ENCODE measurements at regions not wholly inside any gene's neighbourhood (a gene's known extent, or its start where the extent isn't known, plus 50 kb on each side); places are given as distances from the start of the nearest gene placed in this dataset.
"Not testable (repeated sequence)": the region's sequence is repeated elsewhere in the genome, so short reads cannot be mapped to it uniquely, and the experiment has no call there.

DNA sequence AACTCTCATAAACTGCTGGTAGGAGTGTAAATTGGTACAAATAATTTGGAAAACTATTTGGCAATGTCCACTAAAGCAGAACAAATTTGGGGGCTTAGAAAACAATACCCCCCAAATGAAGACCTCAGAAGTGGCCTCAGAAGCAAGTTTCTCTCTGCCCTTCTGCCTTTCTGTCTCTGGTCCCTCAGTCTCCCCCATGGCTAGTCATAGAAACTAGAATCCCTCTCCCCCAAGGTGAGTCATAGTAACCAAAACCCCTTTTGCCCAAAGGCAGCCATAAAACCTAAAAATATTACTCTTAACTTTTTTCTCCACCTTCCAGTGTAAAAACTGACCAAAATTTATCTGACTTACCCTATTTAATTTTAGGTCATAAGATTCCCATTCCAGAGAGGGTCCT is 350.7 kb upstream of the LRRC3B start:
- DNase-seq (ENCODE audit: low read depth in 3 of 3), result no peak

DNA sequence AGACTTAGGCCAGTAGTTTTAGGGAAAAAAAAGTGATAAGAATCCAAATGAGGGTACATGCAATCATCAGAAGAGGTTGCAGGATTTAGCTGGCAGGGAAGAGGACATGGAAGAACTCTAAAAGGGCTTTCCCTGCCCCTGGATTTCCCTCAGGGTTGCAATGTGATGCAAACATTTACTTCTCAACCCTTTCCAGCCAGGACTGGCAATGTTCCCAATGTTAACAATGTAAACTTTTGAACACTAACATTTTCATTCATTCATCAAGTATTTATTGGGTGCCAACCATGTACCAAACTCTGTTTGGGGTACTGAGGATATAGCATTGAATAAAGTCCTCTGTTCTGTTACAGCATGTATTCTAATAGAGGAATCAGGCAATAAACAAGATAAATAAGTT is 349.4 kb upstream of the LRRC3B start:
- no peak for DNase-seq (ENCODE audit: low read depth in 3 of 3)

DNA sequence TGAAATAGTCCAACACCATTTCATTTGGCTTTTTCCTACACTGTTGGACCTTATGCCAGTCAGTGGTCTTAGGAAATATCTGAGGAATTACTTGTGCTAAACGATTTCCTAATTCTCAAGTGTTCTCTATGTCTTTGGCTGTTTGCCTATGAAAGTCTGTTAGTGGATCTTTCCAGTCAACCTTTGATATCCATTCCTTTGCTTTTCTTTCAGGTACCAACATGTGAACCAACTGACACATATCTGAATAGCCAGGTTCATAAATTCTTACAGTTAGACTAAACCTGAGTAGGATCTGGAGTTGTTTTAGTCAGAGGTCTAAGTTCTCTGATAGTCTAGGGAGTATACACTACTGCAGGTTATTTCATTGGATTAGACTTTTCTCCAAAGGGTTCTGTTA is 343.5 kb upstream of the LRRC3B start:
- no peak for DNase-seq (ENCODE audit: low read depth in 3 of 3)

DNA sequence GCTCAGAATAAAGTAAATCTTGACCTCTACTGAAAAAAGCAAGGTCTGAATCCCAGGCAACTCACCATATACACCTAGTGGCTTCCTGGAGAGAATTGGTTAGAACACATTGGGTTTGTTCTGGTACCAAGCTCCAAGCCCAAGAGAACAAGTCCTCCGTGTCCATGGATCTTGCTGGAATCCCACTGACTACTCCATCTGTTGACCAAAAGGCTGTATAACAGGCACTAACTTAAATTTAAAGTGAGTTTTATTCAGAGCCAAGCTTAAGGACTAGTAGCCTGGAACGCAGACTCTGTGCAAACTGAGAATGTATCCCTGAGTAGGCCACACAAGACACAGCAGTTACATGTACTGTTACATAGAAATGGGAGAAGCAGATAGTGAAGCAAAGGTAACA is 342.1 kb upstream of the LRRC3B start:
- DNase-seq (ENCODE audit: low read depth in 3 of 3), result no peak

DNA sequence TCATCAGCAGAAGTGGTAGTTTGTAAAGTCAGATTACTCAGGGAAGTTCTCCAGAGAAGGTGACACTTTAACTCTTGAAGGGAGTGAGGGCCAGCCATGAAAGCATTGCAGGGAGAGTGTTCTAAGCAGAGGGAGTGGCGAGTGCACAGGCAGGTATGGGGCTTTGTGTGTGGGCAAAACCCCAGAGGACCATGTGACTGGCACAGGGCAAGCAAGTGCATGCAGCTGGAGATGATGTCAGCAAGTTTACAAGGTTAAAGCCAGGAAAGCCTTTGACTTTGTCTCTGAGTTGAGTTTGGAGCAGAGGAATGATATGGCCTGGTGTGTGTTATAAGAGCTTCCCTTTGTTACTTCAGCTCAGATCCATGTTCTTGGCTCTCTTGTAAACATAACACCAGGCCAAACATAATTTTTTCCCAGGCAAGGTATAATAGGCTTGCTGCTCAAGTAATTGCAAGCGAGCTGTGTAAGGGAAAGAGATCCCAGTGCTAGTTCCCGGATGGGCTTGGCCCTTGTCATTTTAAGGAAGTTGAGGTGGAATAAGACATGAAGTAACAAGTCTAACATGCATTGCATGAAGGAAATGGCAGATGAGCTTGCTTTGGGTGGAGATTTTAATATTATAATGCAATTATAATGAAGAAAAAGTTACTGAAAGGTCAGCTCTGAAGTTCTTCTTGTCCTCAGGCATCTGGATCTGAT is 341.1 kb upstream of the LRRC3B start:
- no peak for DNase-seq (ENCODE audit: low read depth in 3 of 3)

DNA sequence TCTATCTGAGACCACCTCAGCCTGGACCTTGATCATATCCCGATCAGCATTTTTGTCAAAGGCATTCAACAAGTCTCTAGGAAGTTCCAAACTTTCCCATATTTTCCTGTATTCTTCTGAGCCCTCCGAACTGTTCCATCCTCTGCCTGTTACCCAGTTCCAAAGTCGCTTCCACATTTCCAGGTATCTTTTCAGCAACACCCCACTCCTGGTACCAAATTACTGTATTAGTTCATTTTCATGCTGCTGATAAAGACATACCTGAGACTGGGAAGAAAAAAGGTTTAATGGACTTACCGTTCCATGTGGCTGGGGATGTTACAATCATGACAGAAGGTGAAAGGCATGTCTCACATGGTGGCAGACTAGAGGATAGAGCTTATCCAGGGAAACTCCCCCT is 338.1 kb upstream of the LRRC3B start:
- DNase-seq (ENCODE audit: low read depth in 3 of 3), result not testable (repeated sequence)

DNA sequence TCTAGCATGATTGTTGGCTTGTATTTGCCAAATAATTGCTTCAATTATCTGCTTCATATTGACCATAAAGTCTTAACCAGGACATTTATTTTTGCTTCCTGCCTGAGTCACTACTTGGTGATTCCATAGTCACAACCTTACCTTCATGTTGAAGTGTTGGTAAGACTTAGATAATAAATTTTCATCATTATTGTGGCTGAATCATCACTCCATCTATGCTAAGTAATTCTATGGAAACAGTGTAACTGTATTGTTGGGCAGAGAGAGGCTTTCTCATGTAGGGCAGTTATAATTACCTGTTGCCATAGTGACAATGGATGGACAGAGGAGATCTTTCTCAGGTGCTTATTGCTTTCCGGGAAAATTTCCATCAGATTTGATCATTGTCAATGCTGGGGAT is 330.7 kb upstream of the LRRC3B start:
- DNase-seq (ENCODE audit: low read depth in 3 of 3), result no peak

DNA sequence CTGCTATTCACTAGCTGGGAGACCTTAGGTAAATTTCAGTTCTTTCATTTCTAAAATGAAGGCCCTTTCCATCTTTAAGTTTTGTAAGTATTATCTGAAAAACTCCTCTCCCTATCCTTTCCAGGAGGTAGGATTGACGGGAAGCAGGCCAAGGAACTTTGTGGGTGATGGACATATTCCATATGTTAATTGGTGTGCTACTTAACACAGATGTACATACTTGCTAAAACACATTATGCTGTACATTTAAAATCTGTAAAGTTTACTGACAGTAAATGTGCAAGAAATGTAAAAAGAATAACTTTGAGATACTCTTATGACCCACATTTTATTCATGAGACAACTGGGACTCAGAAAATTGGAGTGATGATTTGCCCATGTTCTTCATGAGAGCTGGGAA is 329.8 kb upstream of the LRRC3B start:
- no peak for DNase-seq (ENCODE audit: low read depth in 3 of 3)

DNA sequence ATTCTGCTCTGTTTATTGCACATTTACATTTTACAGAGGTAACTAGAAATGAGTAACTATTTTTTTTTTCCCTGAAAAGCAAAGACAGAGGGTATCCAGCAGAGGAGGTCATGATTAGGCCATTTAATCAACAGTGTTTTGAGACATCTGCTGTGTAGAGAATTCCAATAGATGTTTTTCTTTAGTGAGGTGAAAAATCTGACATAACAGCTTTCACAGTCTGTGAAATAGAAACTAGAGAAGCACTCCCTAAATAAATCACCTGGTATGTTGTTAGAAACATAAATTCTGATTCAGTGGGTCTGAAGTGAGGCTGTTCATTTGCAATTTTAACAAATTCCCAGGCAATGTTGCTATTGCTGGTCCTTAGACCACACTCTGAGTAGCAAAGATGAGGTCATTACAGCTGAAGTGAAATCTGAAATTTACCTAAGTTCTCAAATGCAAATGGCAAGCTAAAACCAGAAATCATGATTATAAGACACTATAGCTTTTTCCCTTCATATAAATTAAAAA is 329.2 kb upstream of the LRRC3B start:
- no peak for DNase-seq (ENCODE audit: low read depth in 3 of 3)

DNA sequence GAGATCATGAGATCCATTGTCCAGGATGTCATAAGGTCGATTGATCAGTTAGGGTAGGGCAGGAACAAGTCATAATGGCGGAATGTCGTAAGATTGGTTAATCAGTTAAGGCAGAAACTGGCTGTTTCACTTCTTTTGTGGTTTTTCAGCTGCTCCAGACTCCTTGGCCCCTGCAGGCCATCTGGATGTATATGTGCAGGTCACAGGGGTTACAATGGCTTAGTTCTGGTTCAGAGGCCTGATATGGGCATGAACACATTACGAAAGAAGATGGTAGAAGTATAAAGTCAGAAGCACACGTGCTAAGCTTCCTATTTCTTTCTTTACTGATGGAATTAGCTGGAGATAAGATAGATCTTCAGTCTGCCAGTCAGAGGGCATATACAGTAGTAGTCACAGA is 315.4 kb upstream of the LRRC3B start:
- DNase-seq (ENCODE audit: low read depth in 3 of 3), result no peak

DNA sequence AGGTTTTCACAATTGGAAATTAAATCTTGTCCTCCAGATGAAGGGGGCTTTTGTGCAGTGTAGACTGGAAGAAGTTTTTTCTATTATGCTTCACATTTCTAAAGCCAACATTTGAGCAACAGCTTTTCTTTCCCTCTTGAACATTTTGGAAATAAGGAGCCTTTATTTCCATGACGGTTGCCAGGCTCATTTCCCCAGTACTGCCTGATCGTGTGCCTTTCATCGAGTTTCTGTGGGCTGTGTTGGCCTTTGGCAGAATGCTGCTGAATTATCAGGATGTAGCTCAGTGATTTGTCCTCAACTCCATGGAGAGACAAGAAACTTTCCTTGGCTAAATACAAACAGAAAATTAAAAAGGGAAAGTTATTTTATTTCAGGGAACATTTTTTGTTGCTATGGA is 314.8 kb upstream of the LRRC3B start:
- DNase-seq (ENCODE audit: low read depth in 3 of 3), result no peak

DNA sequence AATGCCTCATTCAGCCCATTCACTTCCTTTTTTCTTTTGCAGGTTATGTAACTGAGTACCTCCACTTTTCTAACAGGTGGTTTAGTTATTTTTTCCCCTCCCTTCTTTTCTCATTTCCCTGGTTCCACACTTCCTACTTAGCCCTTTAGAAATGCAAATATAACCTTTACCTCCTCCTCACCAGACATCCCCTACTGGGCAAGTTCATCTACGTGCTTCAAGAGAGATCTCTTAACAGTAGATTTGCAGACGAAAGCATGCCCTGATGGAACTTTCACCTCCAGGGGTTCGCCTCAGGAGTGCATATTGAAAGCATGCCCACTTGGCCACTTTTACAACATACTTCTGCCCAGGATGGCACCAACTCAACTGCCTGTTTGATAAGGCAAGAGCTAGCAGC is 314.1 kb upstream of the LRRC3B start:
- DNase-seq (ENCODE audit: low read depth in 3 of 3), result no peak

DNA sequence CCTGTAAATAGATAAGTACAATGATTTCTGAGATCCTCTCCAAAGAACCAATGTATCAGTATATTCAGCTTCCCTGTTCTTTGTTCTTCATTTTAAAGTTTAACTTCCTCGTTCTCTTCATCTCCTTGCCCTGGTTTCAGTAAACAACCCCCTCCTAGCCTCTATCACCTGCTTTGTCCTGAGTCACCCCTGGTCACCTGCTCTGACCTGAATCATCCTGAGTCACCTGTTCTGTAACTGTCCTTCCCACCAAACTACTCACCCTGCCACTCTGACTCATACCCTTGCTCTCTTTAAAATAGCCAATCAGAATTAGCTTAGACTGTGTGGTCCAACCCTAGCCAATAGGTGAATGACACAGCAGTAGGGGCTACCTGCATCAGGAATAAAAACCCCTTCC is 313.0 kb upstream of the LRRC3B start:
- DNase-seq (ENCODE audit: low read depth in 3 of 3), result not testable (repeated sequence)

DNA sequence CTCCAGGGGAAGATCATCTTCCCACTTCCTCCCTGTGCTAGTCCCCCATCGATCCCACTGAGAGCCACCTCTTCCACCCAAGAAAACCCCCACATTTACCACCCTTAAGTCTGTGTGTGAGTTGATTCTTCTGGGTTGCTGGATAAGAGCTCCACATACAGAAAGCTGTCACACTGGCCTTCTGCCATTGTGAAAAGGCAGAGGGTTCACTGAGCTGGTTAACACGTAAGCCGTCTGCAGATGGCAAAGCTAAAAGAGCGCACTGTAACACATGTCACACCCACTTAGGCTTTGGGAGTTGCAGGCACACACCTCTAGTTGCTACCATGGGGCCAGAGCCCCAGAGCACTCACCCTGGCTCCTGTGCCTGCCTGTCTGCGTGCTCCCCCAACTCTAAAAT is 309.8 kb upstream of the LRRC3B start:
- DNase-seq (ENCODE audit: low read depth in 3 of 3), result no peak

DNA sequence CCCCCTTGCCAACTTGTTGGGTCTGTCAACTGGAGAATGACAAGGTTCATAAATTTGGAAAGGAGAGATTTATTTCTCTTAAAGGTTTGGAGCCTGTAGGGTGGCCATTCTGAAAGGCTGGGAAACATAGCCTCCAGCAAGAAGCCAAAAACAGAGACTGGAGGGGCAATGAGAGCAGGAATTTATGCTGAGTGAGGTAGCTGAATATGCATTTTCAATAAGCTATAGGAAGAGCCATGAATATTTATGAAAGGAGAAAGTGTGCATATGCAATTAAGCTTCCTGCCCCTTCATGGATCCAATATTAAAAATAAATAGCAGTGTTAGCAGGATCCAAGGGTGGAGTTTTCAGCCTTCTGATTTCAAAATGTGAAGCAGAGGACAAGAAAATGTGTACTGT is 306.1 kb upstream of the LRRC3B start:
- no peak for DNase-seq (ENCODE audit: low read depth in 3 of 3)

DNA sequence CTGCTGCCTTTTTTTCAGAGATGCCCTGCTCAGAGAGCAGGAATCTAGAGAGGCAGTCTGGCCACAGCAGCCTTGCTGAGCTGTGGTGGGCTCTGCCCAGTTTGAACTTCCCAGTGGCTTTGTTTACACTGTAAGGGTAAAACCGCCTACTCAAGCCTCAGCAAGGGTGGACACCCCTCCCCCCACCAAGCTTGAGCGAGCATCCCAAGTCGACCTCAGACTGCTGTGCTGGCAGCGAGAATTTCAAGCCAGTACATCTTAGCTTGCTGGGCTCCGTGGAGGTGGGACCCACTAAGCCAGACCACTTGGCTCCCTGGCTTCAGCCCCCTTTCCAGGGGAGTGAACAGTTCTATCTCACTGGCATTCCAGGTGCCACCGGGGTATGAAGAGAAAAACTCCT is 298.8 kb upstream of the LRRC3B start:
- DNase-seq (ENCODE audit: low read depth in 3 of 3), result not testable (repeated sequence)

DNA sequence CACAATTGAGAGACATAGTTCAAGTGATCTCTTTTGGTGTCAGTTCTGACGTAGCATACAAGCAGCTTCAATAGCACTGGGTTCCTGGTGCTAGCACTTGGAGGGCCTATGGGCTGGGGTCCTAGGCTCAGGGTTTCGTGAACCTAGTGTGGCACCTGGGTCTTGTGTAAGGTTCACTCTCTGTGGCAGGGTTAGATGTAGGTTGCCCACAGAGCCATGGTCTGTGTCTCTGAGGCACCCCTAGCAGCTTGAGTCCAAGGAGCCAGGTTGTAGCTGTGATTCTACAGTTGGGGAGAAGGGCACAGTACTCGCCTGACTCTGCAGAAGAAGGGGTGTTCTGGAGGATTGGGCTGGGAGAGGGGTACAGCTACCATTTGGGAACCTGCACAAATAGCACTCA is 282.6 kb upstream of the LRRC3B start:
- no peak for DNase-seq (ENCODE audit: low read depth in 3 of 3)

DNA sequence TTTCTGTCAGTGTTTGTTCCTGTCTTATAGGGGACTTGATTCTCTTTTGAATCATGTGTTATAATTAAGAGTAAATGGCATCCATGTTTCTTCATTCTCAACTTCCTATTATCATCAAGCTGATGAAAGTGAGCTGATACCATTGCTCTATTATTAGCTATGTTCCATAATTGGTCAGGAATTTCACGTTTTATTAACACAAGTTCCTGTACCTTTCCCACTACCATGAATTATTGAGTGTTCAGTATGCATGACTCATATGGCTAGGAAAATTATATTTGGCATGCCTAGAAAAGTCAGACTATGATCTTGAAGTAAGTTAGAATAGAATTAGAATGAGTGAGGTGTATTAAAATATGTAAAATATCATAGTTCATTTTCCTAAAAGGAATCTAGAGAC is 278.9 kb upstream of the LRRC3B start:
- DNase-seq (ENCODE audit: low read depth in 3 of 3), result no peak

DNA sequence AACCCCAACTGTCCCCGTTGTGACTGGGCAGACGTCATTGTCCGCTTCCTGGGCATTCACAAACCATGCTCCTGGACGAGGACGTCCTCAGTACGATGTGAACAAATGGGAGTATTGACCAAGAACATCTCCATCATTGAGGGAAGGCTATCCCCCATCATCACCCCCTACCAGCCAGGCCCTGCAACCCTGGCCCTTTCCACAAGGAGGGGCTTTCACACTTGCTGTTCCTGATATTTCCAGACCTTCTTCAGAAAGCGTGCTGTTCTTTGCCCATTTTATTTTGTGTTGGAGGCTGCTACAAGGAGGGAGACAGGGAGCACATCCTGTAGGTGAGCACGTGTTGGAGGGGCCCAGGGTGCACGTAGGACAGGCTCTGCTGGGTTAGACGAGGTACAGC is 277.0 kb upstream of the LRRC3B start:
- DNase-seq (ENCODE audit: low read depth in 3 of 3), result no peak

DNA sequence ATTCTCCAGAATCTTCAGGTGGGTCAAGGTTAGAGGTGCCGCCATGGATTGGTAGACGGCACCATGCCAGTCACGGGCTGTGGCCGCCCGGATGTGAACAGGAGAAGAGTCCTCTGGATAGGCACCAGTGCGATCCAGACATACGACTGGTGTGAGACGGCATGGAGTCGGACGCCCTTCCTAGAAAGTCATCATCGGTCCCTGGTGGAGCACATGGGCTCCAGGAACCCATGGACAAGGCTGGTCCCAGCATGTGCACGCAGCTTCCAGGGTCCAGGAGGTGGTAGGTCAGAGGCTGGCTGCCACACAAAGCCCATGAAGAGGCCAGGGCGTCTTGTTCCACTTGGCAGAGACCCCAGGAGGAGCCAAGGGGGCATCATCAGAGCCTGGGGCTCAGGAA is 276.1 kb upstream of the LRRC3B start:
- DNase-seq (ENCODE audit: low read depth in 3 of 3), result no peak

DNA sequence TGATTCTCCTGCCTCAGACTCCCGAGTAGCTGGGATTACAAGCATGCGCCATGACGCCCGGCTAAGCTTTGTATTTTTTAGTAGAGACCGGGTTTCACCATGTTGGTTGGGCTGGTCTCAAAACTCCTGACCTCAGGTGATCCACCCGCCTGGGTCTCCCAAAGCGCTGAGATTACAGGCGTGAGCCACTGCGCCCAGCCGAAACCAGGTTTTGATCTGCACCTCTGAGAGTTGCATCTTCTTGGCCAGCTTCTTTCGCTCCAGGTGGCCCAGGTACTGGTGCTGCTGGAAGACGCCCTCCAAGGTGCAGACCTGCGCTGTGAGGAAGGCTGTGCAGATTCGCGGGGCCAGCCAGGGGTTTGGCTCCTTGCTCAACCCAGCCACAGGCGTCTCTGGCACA is 275.4 kb upstream of the LRRC3B start:
- DNase-seq (ENCODE audit: low read depth in 3 of 3), result no peak

DNA sequence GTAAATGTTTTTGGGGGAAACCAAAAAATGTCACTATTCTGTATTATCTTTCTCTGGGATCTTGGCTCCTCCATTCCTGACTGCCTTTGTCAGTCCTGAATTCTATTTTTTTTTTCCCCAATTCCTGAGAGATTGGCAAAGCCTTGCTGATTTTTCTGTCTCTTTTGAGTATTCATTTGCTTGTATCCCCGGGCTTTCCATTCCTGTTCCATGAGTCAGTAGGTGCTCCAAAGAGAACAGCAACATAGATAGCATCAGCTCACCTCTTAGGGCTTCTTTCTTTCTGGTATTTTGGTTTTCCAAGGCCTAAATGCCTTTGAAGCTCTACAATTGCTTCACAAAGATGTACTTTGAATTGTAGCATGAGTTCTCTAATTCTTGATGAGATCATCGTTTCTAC is 271.7 kb upstream of the LRRC3B start:
- no peak for DNase-seq (ENCODE audit: low read depth in 3 of 3)

DNA sequence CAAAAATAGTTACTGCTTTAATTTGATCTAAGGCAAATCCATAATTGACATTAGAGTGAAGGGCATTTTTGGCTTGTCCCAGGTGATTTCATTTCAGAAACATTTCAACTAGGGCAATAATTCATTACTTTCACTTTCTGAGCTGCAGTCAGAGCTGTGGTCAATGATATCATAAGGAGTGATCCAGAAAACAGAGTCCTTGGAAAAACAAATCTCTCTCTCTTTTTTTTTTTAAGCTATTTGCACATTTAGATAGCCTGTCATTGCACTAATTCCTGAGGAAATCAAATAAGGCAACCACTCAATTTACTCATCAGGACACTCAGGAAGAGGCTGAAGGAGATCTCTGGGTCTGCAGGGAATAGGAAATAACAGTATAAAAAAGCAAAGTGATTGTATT is 269.5 kb upstream of the LRRC3B start:
- no peak for DNase-seq (ENCODE audit: low read depth in 3 of 3)

DNA sequence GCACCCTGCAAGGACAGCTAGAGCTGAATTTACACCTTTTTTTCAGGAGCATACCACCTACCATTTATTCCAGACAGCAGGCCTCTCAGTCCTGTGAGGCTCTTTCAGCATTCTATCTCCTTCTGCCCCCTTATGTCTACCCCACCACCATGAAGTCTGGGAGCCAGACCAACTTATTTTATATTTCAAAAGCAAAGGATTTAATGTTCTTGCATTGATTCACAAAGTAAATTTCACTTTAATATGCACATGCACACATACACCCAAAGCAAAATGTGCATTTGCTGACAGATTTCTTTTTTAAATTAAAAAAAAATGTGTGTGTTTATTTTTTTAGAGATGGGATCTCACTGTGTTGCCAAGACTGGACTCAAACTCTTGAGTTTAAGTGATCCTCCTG is 264.2 kb upstream of the LRRC3B start:
- DNase-seq (ENCODE audit: low read depth in 3 of 3), result no peak
